ENCODE measurements at regions not wholly inside any gene's neighbourhood (a gene's known extent, or its start where the extent isn't known, plus 50 kb on each side); places are given as distances from the start of the nearest gene placed in this dataset.
A peak's percentile ranks its signal among the peaks of the same experiment; 100 is the strongest.
"Not testable (repeated sequence)": the region's sequence is repeated elsewhere in the genome, so short reads cannot be mapped to it uniquely, and the experiment has no call there.

GRCh38 chr15:81740416-81740815 lies 305.4 kb downstream of the MEX3B start:
- Histone ChIP-seq H3K9me3 (ENCODE audit: control insufficient read depth, insufficient read depth, low read length) (no peaks in the 10 kb centered on the region), H3K27ac (ENCODE audit: low read depth, low read length) (no peak overlapping the region), H3K4me3 (ENCODE audit: low read depth, low read length) (no peak overlapping the region), H3K27me3 (ENCODE audit: control insufficient read depth, insufficient read depth, low read length) (no peaks in the 10 kb centered on the region), H3K36me3 (ENCODE audit: control insufficient read depth, insufficient read depth, low read length) (no peaks in the 10 kb centered on the region), H3K4me1 (ENCODE audit: control insufficient read depth, insufficient read depth, low read length) (no peaks in the 10 kb centered on the region)
- no peak for DNase-seq (ENCODE audit: low read depth in 4 of 6, low spot score in 6 of 6)

- no peak overlapping the region for H3K27ac ChIP-seq (ENCODE audit: low read depth, low read length)
- H3K27me3 ChIP-seq (ENCODE audit: control insufficient read depth, insufficient read depth, low read length) = no peaks in the 10 kb centered on the region
- no peak for DNase-seq (ENCODE audit: low read depth in 4 of 6, low spot score in 6 of 6)
- H3K4me1 ChIP-seq (ENCODE audit: control insufficient read depth, insufficient read depth, low read length) = no peaks in the 10 kb centered on the region
- no peak overlapping the region for H3K4me3 ChIP-seq (ENCODE audit: low read depth, low read length)
- H3K9me3 ChIP-seq (ENCODE audit: control insufficient read depth, insufficient read depth, low read length) = no peaks in the 10 kb centered on the region
- no peaks in the 10 kb centered on the region for H3K36me3 ChIP-seq (ENCODE audit: control insufficient read depth, insufficient read depth, low read length)
- no CpG with 5 or more reads among the region's 3 CpGs for WGBS (ENCODE audit: insufficient coverage)
Observed at GRCh38 chr15:81729340-81729739, 316.5 kb downstream of the MEX3B start.

- H3K36me3 ChIP-seq (ENCODE audit: control insufficient read depth, insufficient read depth, low read length) = no peaks in the 10 kb centered on the region
- H3K4me3 ChIP-seq (ENCODE audit: low read depth, low read length) = no peak overlapping the region
- no peaks in the 10 kb centered on the region for H3K27me3 ChIP-seq (ENCODE audit: control insufficient read depth, insufficient read depth, low read length)
- DNase-seq (ENCODE audit: low read depth in 4 of 6, low spot score in 6 of 6) = no peak
- no peaks in the 10 kb centered on the region for H3K4me1 ChIP-seq (ENCODE audit: control insufficient read depth, insufficient read depth, low read length)
- no peaks in the 10 kb centered on the region for H3K9me3 ChIP-seq (ENCODE audit: control insufficient read depth, insufficient read depth, low read length)
- H3K27ac ChIP-seq (ENCODE audit: low read depth, low read length) = no peak overlapping the region
Observed at GRCh38 chr15:81728726-81729125, 317.1 kb downstream of the MEX3B start.

- Histone ChIP-seq H3K27me3 (ENCODE audit: control insufficient read depth, insufficient read depth, low read length) (no peaks in the 10 kb centered on the region), H3K9me3 (ENCODE audit: control insufficient read depth, insufficient read depth, low read length) (no peaks in the 10 kb centered on the region), H3K4me1 (ENCODE audit: control insufficient read depth, insufficient read depth, low read length) (no peaks in the 10 kb centered on the region), H3K27ac (ENCODE audit: low read depth, low read length) (no peak overlapping the region), H3K4me3 (ENCODE audit: low read depth, low read length) (no peak overlapping the region), H3K36me3 (ENCODE audit: control insufficient read depth, insufficient read depth, low read length) (no peaks in the 10 kb centered on the region)
- DNase-seq (ENCODE audit: low read depth in 4 of 6, low spot score in 6 of 6) = no peak
- no CpG with 5 or more reads among the region's 1 CpG for WGBS (ENCODE audit: insufficient coverage)
Observed at GRCh38 chr15:81725590-81725989, 320.2 kb downstream of the MEX3B start.

- H3K9me3 ChIP-seq (ENCODE audit: control insufficient read depth, insufficient read depth, low read length) = no peaks in the 10 kb centered on the region
- H3K4me3 ChIP-seq (ENCODE audit: low read depth, low read length) = no peak overlapping the region
- no peaks in the 10 kb centered on the region for H3K36me3 ChIP-seq (ENCODE audit: control insufficient read depth, insufficient read depth, low read length)
- H3K27ac ChIP-seq (ENCODE audit: low read depth, low read length) = no peak overlapping the region
- H3K4me1 ChIP-seq (ENCODE audit: control insufficient read depth, insufficient read depth, low read length) = no peaks in the 10 kb centered on the region
- DNase-seq (ENCODE audit: low read depth in 4 of 6, low spot score in 6 of 6) = peak in 1 of 6 donors; percentile 9
- no peaks in the 10 kb centered on the region for H3K27me3 ChIP-seq (ENCODE audit: control insufficient read depth, insufficient read depth, low read length)
- 84% methylated on average over 2 of the region's 2 CpGs for WGBS (ENCODE audit: insufficient coverage)
Observed at GRCh38 chr15:81724536-81724935, 321.3 kb downstream of the MEX3B start.

GRCh38 chr15:81723701-81724100 lies 322.1 kb downstream of the MEX3B start:
- WGBS (ENCODE audit: insufficient coverage) = 80% methylated on average over 1 of the region's 3 CpGs
- DNase-seq (ENCODE audit: low read depth in 4 of 6, low spot score in 6 of 6) = peak in 2 of 6 donors; percentile 45 to 91
- H3K4me1 ChIP-seq (ENCODE audit: control insufficient read depth, insufficient read depth, low read length) = no peaks in the 10 kb centered on the region
- no peaks in the 10 kb centered on the region for H3K36me3 ChIP-seq (ENCODE audit: control insufficient read depth, insufficient read depth, low read length)
- H3K27me3 ChIP-seq (ENCODE audit: control insufficient read depth, insufficient read depth, low read length) = no peaks in the 10 kb centered on the region
- no peak overlapping the region for H3K27ac ChIP-seq (ENCODE audit: low read depth, low read length)
- H3K9me3 ChIP-seq (ENCODE audit: control insufficient read depth, insufficient read depth, low read length) = no peaks in the 10 kb centered on the region
- no peak overlapping the region for H3K4me3 ChIP-seq (ENCODE audit: low read depth, low read length)

- DNase-seq (ENCODE audit: low read depth in 4 of 6, low spot score in 6 of 6) = no peak
- no peaks in the 10 kb centered on the region for H3K27me3 ChIP-seq (ENCODE audit: control insufficient read depth, insufficient read depth, low read length)
- H3K9me3 ChIP-seq (ENCODE audit: control insufficient read depth, insufficient read depth, low read length) = no peaks in the 10 kb centered on the region
- no peaks in the 10 kb centered on the region for H3K36me3 ChIP-seq (ENCODE audit: control insufficient read depth, insufficient read depth, low read length)
- H3K4me1 ChIP-seq (ENCODE audit: control insufficient read depth, insufficient read depth, low read length) = no peaks in the 10 kb centered on the region
- H3K4me3 ChIP-seq (ENCODE audit: low read depth, low read length) = no peak overlapping the region
- WGBS (ENCODE audit: insufficient coverage) = 62% methylated on average over 3 of the region's 5 CpGs
- no peak overlapping the region for H3K27ac ChIP-seq (ENCODE audit: low read depth, low read length)
Observed at GRCh38 chr15:81723113-81723651, 322.6 kb downstream of the MEX3B start.

- not testable (repeated sequence) for H3K9me3 ChIP-seq (ENCODE audit: control insufficient read depth, insufficient read depth, low read length); H3K4me3 ChIP-seq (ENCODE audit: low read depth, low read length); H3K27me3 ChIP-seq (ENCODE audit: control insufficient read depth, insufficient read depth, low read length); H3K27ac ChIP-seq (ENCODE audit: low read depth, low read length); H3K4me1 ChIP-seq (ENCODE audit: control insufficient read depth, insufficient read depth, low read length); H3K36me3 ChIP-seq (ENCODE audit: control insufficient read depth, insufficient read depth, low read length); DNase-seq (ENCODE audit: low read depth in 4 of 6, low spot score in 6 of 6)
- WGBS (ENCODE audit: insufficient coverage) = no CpG with 5 or more reads among the region's 2 CpGs
Observed at GRCh38 chr15:81716468-81716867, 329.4 kb downstream of the MEX3B start.

- no CpG with 5 or more reads among the region's 8 CpGs for WGBS (ENCODE audit: insufficient coverage)
- H3K36me3 ChIP-seq (ENCODE audit: control insufficient read depth, insufficient read depth, low read length) = no peaks in the 10 kb centered on the region
Observed at GRCh38 chr15:81710328-81710727, 335.5 kb downstream of the MEX3B start.

GRCh38 chr15:81706816-81707346 lies 332.9 kb upstream of the TMC3 start:
- H3K9me3 ChIP-seq (ENCODE audit: control insufficient read depth, insufficient read depth, low read length); H3K27ac ChIP-seq (ENCODE audit: low read depth, low read length); H3K4me1 ChIP-seq (ENCODE audit: control insufficient read depth, insufficient read depth, low read length); H3K36me3 ChIP-seq (ENCODE audit: control insufficient read depth, insufficient read depth, low read length); H3K4me3 ChIP-seq (ENCODE audit: low read depth, low read length); H3K27me3 ChIP-seq (ENCODE audit: control insufficient read depth, insufficient read depth, low read length); DNase-seq (ENCODE audit: low read depth in 4 of 6, low spot score in 6 of 6): not testable (repeated sequence)
- no CpG with 5 or more reads among the region's 3 CpGs for WGBS (ENCODE audit: insufficient coverage)

More at GRCh38 chr15:81710328-81710727, 335.5 kb downstream of the MEX3B start:
- Histone ChIP-seq H3K27ac (ENCODE audit: low read depth, low read length) (no peak overlapping the region), H3K27me3 (ENCODE audit: control insufficient read depth, insufficient read depth, low read length) (no peaks in the 10 kb centered on the region), H3K4me1 (ENCODE audit: control insufficient read depth, insufficient read depth, low read length) (no peaks in the 10 kb centered on the region), H3K4me3 (ENCODE audit: low read depth, low read length) (no peak overlapping the region), H3K9me3 (ENCODE audit: control insufficient read depth, insufficient read depth, low read length) (no peaks in the 10 kb centered on the region)
- DNase-seq (ENCODE audit: low read depth in 4 of 6, low spot score in 6 of 6) = no peak
